Neural cell (in vitro differentiated cells): ENCODE measurements at regions not wholly inside any gene's neighbourhood (a gene's known extent, or its start where the extent isn't known, plus 50 kb on each side); places are given as distances from the start of the nearest gene placed in this dataset.

Experiments used
- H2AFZ ChIP-seq: fragments of 200-600, 300-800 bp; sonication (generic), shearing (Covaris generic); 2 replicates; pipeline ENCODE4 v1.6.0; 2014; ENCODE audit warnings: low read depth, mild to moderate bottlenecking, antibody characterized with exemption, low read length, moderate library complexity
- H3F3A ChIP-seq: fragments of 200-600 bp; shearing (Covaris generic); 2 replicates; pipeline ENCODE4 v1.6.1; 2016; ENCODE audit warnings: mild to moderate bottlenecking, moderate library complexity, mixed read lengths, antibody characterized with exemption, low read length; ENCODE audit not compliant: insufficient read depth, poor library complexity, severe bottlenecking
- H3K27ac ChIP-seq: fragments of 200-600, 300-800 bp; sonication (generic), shearing (Covaris generic); 2 replicates; pipeline ENCODE4 v1.5.1; 2014; ENCODE audit warnings: mild to moderate bottlenecking, low read length, moderate library complexity
- H3K27me3 ChIP-seq: fragments of 300-800, 200-600 bp; sonication (generic), shearing (Covaris generic); 2 replicates; pipeline ENCODE4 v1.6.0; 2014; ENCODE audit warnings: mild to moderate bottlenecking, low read depth, low read length, moderate library complexity; ENCODE audit not compliant: insufficient read depth
- H3K36me3 ChIP-seq: fragments of 300-800, 200-600 bp; sonication (generic), shearing (Covaris generic); 2 replicates; pipeline ENCODE4 v1.5.1; 2014; ENCODE audit warnings: mild to moderate bottlenecking, antibody characterized with exemption, low read length, moderate library complexity; ENCODE audit not compliant: insufficient read depth
- H3K4me2 ChIP-seq: fragments of 300-800, 200-600 bp; sonication (generic), shearing (Covaris generic); 2 replicates; pipeline ENCODE4 v1.6.0; 2014; ENCODE audit warnings: mild to moderate bottlenecking, low read length
- H3K4me3 ChIP-seq: fragments of 300-800, 200-600 bp; sonication (generic), shearing (Covaris generic); 2 replicates; pipeline ENCODE4 v1.5.1; 2014; ENCODE audit warnings: mild to moderate bottlenecking, low read length, moderate library complexity
- H3K79me2 ChIP-seq: fragments of 200-600 bp; shearing (Covaris generic); replicated peaks from 2 replicates; pipeline ENCODE4 v1.6.0; 2014; ENCODE audit warnings: mild to moderate bottlenecking, low read length, moderate library complexity; ENCODE audit not compliant: insufficient read depth
- H3K9ac ChIP-seq: fragments of 300-800, 200-600 bp; sonication (generic), shearing (Covaris generic); 2 replicates; pipeline ENCODE4 v1.6.1; 2016; ENCODE audit warnings: mild to moderate bottlenecking, low read length, mixed read lengths
- H3K9me2 ChIP-seq: fragments of 200-600 bp; shearing (Covaris generic); 2 replicates; pipeline ENCODE4 v1.6.1; 2016; ENCODE audit warnings: mild to moderate bottlenecking, low read length, mixed read lengths; ENCODE audit not compliant: insufficient read depth
- H3K9me3 ChIP-seq: fragments of 200-600, 300-800 bp; sonication (generic), shearing (Covaris generic); 2 replicates; pipeline ENCODE4 v1.6.1; 2016; ENCODE audit warnings: mild to moderate bottlenecking, mixed run types, low read length, moderate library complexity, mixed read lengths
- H4K20me1 ChIP-seq: fragments of 200-600 bp; shearing (Covaris generic); 2 replicates; pipeline ENCODE4 v1.6.1; 2016; ENCODE audit warnings: mild to moderate bottlenecking, mixed run types; ENCODE audit not compliant: insufficient read depth
- EP300 ChIP-seq: fragments of 450-650 bp; conservative IDR thresholded peaks from 2 replicates; pipeline ENCODE4 v1.6.1; 2014; ENCODE audit warnings: antibody characterized with exemption, mild to moderate bottlenecking, moderate library complexity; ENCODE audit not compliant: poor library complexity, severe bottlenecking
- EZH2 ChIP-seq: fragments of 200-600, 300-800 bp; shearing (Covaris generic), sonication (generic); IDR thresholded peaks from 2 replicates; pipeline ENCODE4 v1.6.1; 2014; ENCODE audit warnings: antibody characterized with exemption, low read length, borderline replicate concordance, mild to moderate bottlenecking; ENCODE audit not compliant: insufficient read depth, poor library complexity, severe bottlenecking
- MXI1 ChIP-seq: fragments of 450-650 bp; conservative IDR thresholded peaks from 2 replicates; pipeline ENCODE4 v1.6.1; 2014; ENCODE audit warnings: antibody characterized with exemption, mild to moderate bottlenecking; ENCODE audit not compliant: poor library complexity, severe bottlenecking
- POLR2AphosphoS5 ChIP-seq: IDR thresholded peaks from 2 replicates; pipeline ENCODE4 v1.6.1; 2012
- RAD21 ChIP-seq: fragments of 450-650 bp; conservative IDR thresholded peaks from 2 replicates; pipeline ENCODE4 v1.6.1; 2014; ENCODE audit warnings: antibody characterized with exemption, mild to moderate bottlenecking, moderate library complexity
- SMC3 ChIP-seq: fragments of 450-650 bp; conservative IDR thresholded peaks from 2 replicates; pipeline ENCODE4 v1.6.1; 2014; ENCODE audit warnings: antibody characterized with exemption, mild to moderate bottlenecking, moderate library complexity; ENCODE audit not compliant: poor library complexity
- TAF1 ChIP-seq: IDR thresholded peaks from 2 replicates; pipeline ENCODE4 v1.6.1; 2012; ENCODE audit warnings: low read depth
- TF ChIP-seq, protein P1 (sequence below): IDR thresholded peaks from 2 replicates; pipeline ENCODE4 v1.6.1; 2012; ENCODE audit warnings: borderline replicate concordance
- TF ChIP-seq, protein P2 (sequence below): fragments of 450-650 bp; IDR thresholded peaks from 2 replicates; pipeline ENCODE4 v1.5.1; 2014; ENCODE audit warnings: antibody characterized with exemption, mild to moderate bottlenecking, moderate library complexity; ENCODE audit not compliant: poor library complexity, severe bottlenecking

DNA sequence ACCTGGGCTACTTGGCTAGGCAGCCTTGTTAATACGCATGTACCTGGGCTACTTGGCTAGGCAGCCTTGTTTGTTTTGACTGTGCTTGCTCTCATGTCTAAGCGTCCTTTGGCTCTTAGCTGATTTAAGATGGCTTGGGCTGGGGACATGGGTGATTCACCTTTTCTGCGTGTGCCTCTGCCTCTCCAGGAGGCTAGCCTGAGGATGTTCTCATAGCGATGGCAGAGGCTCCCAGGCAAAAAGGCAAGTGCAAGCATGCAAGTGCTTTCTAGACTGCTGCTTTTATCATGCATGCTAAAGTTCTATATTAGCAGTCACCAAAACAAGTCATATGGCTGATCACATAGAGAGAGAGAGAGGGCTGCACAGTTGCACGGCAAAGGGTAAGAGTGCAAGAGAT is 300.5 kb downstream of the IRX1 start:
- no peak overlapping the region for H3K4me2 ChIP-seq
- H3K4me3 ChIP-seq = no peak overlapping the region
- H4K20me1 ChIP-seq = no peaks in the 10 kb centered on the region
- H2AFZ ChIP-seq = no peak overlapping the region
- H3K36me3 ChIP-seq = no peaks in the 10 kb centered on the region
- no peak for TF ChIP-seq TAF1
- no peak for TF ChIP-seq POLR2AphosphoS5
- TF ChIP-seq, protein P1, sequence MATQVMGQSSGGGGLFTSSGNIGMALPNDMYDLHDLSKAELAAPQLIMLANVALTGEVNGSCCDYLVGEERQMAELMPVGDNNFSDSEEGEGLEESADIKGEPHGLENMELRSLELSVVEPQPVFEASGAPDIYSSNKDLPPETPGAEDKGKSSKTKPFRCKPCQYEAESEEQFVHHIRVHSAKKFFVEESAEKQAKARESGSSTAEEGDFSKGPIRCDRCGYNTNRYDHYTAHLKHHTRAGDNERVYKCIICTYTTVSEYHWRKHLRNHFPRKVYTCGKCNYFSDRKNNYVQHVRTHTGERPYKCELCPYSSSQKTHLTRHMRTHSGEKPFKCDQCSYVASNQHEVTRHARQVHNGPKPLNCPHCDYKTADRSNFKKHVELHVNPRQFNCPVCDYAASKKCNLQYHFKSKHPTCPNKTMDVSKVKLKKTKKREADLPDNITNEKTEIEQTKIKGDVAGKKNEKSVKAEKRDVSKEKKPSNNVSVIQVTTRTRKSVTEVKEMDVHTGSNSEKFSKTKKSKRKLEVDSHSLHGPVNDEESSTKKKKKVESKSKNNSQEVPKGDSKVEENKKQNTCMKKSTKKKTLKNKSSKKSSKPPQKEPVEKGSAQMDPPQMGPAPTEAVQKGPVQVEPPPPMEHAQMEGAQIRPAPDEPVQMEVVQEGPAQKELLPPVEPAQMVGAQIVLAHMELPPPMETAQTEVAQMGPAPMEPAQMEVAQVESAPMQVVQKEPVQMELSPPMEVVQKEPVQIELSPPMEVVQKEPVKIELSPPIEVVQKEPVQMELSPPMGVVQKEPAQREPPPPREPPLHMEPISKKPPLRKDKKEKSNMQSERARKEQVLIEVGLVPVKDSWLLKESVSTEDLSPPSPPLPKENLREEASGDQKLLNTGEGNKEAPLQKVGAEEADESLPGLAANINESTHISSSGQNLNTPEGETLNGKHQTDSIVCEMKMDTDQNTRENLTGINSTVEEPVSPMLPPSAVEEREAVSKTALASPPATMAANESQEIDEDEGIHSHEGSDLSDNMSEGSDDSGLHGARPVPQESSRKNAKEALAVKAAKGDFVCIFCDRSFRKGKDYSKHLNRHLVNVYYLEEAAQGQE = no peak
- no peak for TF ChIP-seq EP300
- TF ChIP-seq, protein P2, sequence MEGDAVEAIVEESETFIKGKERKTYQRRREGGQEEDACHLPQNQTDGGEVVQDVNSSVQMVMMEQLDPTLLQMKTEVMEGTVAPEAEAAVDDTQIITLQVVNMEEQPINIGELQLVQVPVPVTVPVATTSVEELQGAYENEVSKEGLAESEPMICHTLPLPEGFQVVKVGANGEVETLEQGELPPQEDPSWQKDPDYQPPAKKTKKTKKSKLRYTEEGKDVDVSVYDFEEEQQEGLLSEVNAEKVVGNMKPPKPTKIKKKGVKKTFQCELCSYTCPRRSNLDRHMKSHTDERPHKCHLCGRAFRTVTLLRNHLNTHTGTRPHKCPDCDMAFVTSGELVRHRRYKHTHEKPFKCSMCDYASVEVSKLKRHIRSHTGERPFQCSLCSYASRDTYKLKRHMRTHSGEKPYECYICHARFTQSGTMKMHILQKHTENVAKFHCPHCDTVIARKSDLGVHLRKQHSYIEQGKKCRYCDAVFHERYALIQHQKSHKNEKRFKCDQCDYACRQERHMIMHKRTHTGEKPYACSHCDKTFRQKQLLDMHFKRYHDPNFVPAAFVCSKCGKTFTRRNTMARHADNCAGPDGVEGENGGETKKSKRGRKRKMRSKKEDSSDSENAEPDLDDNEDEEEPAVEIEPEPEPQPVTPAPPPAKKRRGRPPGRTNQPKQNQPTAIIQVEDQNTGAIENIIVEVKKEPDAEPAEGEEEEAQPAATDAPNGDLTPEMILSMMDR = no peak
- no peak for TF ChIP-seq MXI1
- TF ChIP-seq EZH2 = no peak
- TF ChIP-seq SMC3 = no peak
- TF ChIP-seq RAD21 = no peak
- no peaks in the 10 kb centered on the region for H3K9me2 ChIP-seq
- no peak overlapping the region for H3K9ac ChIP-seq
- H3K9me3 ChIP-seq = no peaks in the 10 kb centered on the region
- no peaks in the 10 kb centered on the region for H3K27me3 ChIP-seq
- no peak overlapping the region for H3K27ac ChIP-seq
- H3K79me2 ChIP-seq = no peaks in the 10 kb centered on the region
- H3F3A ChIP-seq = no peaks in the 10 kb centered on the region

DNA sequence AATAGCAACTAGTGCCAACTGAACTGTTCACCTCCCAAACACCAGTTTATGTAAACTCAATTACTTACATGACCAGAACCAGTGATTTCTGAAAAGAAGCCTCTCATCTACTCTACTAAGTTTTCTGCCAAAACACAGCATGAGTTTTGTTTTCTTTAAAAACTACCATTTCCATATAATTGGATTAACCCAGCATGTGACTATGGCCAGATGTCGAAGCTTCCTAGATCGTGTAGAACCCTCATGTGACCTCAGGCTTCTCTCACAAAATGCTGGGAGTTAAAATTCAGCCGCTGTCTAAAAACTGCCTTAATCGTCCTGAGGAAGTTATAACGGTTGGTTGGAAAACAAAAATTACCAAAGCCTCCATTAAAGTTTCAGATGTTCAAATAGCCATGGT is 303.5 kb downstream of the IRX1 start:
- H3K36me3 ChIP-seq = no peaks in the 10 kb centered on the region
- no peak overlapping the region for H3K4me2 ChIP-seq

More for the DNA sequence above, 303.5 kb downstream of the IRX1 start:
- Histone ChIP-seq H3K9me2 (no peaks in the 10 kb centered on the region), H3F3A (no peaks in the 10 kb centered on the region), H3K27me3 (no peaks in the 10 kb centered on the region), H3K9ac (no peak overlapping the region), H3K79me2 (no peaks in the 10 kb centered on the region), H3K27ac (no peak overlapping the region), H4K20me1 (no peaks in the 10 kb centered on the region), H3K9me3 (no peaks in the 10 kb centered on the region), H3K4me3 (no peak overlapping the region), H2AFZ (no peak overlapping the region)
- TF ChIP-seq SMC3 = no peak
- TF ChIP-seq EZH2 = no peak
- TF ChIP-seq TAF1 = no peak
- no peak for TF ChIP-seq EP300
- no peak for TF ChIP-seq MXI1
- TF ChIP-seq, protein P1 = no peak
- TF ChIP-seq RAD21 = no peak
- no peak for TF ChIP-seq POLR2AphosphoS5
- TF ChIP-seq, protein P2 = no peak
